K562 (cell line): ENCODE measurements at regions not wholly inside any gene's neighbourhood (a gene's known extent, or its start where the extent isn't known, plus 50 kb on each side); places are given as distances from the start of the nearest gene placed in this dataset.
"Not testable (repeated sequence)": the region's sequence is repeated elsewhere in the genome, so short reads cannot be mapped to it uniquely, and the experiment has no call there.

ENCODE experiments used
- ATAC-seq: fragments of 200-7000 bp; cut with Tn5 transposase; 3 replicates; pipeline ENCODE4 v1.9.1; 2020; ENCODE audit warnings: moderate library complexity
- BruUV-seq: library from RNA; stranded (reverse); fragments of 400-500 nt; replicated peaks from 2 replicates; lab custom pipeline; 2021; lab: Mats Ljungman, UMichigan
- CTCF ChIA-PET: fragments of 300-600 bp; formaldehyde crosslinking; extraction: SDS; loops from one replicate; lab custom pipeline; 2021; ENCODE audit warnings: low intra/inter-chr PET ratio; lab: Yijun Ruan, JAX
- POLR2A ChIA-PET: fragments of 300-600, 350-650 bp; sonication (Branson Sonifier 250); formaldehyde crosslinking; extraction: SDS; loops from one replicate; lab custom pipeline; 2021; ENCODE audit warnings: antibody characterized with exemption, inconsistent platforms; lab: Yijun Ruan, JAX
- DNase-seq, 4 experiments: peaks; one replicate each; pipeline versions ENCODE4 v3.0.0 to v3.0.0-alpha.2; 2011 to 2018; ENCODE audit warnings: low spot score in 3 of 4, mixed read lengths in 3 of 4; ENCODE audit errors: extremely low read depth in 1 of 4
- FAIRE-seq: peaks from 2 replicates; lab custom pipeline; 2011; peaks lifted over from hg19 to GRCh38; lab: Jason Lieb, UNC
- H2AFZ ChIP-seq: 2 replicates; pipeline ENCODE4 v1.6.0; 2011; ENCODE audit warnings: low read depth, low read length, control low read depth, inconsistent platforms
- H3K27ac ChIP-seq: fragments of 200-600 bp; 3 replicates; pipeline ENCODE4 v1.8.0; 2011; ENCODE audit warnings: low read depth, mild to moderate bottlenecking, control low read depth, inconsistent platforms, low read length, moderate library complexity, mixed read lengths; ENCODE audit errors: extremely low read depth
- H3K27me3 ChIP-seq, 2 experiments: fragments of 300-600 bp in 1 of 2; 2 replicates in 1 of 2; 3 replicates in 1 of 2; pipeline versions ENCODE4 v1.6.0 to v1.8.0; 2011; ENCODE audit warnings: inconsistent platforms in 2 of 2, low read length in 2 of 2, mild to moderate bottlenecking in 1 of 2, mixed read lengths in 1 of 2, moderate library complexity in 1 of 2; ENCODE audit not compliant: control insufficient read depth in 2 of 2, insufficient read depth in 2 of 2
- H3K36me3 ChIP-seq: fragments of 300-600 bp; 3 replicates; pipeline ENCODE4 v1.8.0; 2011; ENCODE audit warnings: mild to moderate bottlenecking, low read length, inconsistent platforms; ENCODE audit not compliant: control insufficient read depth, insufficient read depth
- H3K4me1 ChIP-seq, 2 experiments: fragments of 200-600 bp in 1 of 2; replicated peaks in 1 of 2; 2 replicates in 1 of 2; 3 replicates in 1 of 2; pipeline versions ENCODE4 v1.5.1 to v1.8.0; 2011; ENCODE audit warnings: inconsistent platforms in 2 of 2, low read length in 2 of 2, mild to moderate bottlenecking in 1 of 2, mixed read lengths in 1 of 2, moderate library complexity in 1 of 2; ENCODE audit not compliant: control insufficient read depth in 2 of 2, insufficient read depth in 2 of 2
- H3K4me2 ChIP-seq: 2 replicates; pipeline ENCODE4 v1.6.1; 2011; ENCODE audit warnings: low read length, control low read depth, inconsistent platforms, mixed read lengths; ENCODE audit not compliant: insufficient read depth
- H3K4me3 ChIP-seq: fragments of 200-600 bp; sonication (generic), shearing (Covaris generic); 2 replicates; pipeline ENCODE4 v1.5.1; 2016; ENCODE audit warnings: control low read depth, inconsistent platforms
- H3K79me2 ChIP-seq: fragments of 200-600 bp; 3 replicates; pipeline ENCODE4 v1.8.0; 2011; ENCODE audit warnings: low read length, inconsistent platforms; ENCODE audit not compliant: control insufficient read depth, insufficient read depth
- H3K9ac ChIP-seq, 2 experiments: 2 replicates each; pipeline versions ENCODE4 v1.6.0 to v1.6.1; 2011; ENCODE audit warnings: low read depth in 2 of 2, low read length in 2 of 2, control low read depth in 1 of 2, inconsistent platforms in 1 of 2, mild to moderate bottlenecking in 1 of 2, mixed read lengths in 1 of 2; ENCODE audit not compliant: insufficient read depth in 1 of 2
- H3K9me1 ChIP-seq: one replicate; pipeline ENCODE4 v1.6.0; 2011; ENCODE audit warnings: inconsistent platforms, mild to moderate bottlenecking, low read length, moderate library complexity; ENCODE audit not compliant: control insufficient read depth, insufficient read depth
- H3K9me3 ChIP-seq: replicated peaks from 2 replicates; pipeline ENCODE4 v1.5.1; 2011; ENCODE audit warnings: low read depth, low read length, inconsistent platforms; ENCODE audit not compliant: control insufficient read depth, insufficient read depth
- H4K20me1 ChIP-seq: replicated peaks from 2 replicates; pipeline ENCODE4 v1.6.1; 2011; ENCODE audit warnings: low read length, inconsistent platforms, mixed read lengths; ENCODE audit not compliant: control insufficient read depth, insufficient read depth
- ARHGAP35 ChIP-seq: fragments of 450-650 bp; IDR thresholded peaks from 2 replicates; pipeline ENCODE4 v1.6.1; 2018; ENCODE audit not compliant: partially characterized antibody
- PHF21A ChIP-seq: fragments of 450-650 bp; IDR thresholded peaks from 2 replicates; pipeline ENCODE4 v1.6.1; 2017; ENCODE audit warnings: low read depth, borderline replicate concordance
- ZNF707 ChIP-seq: fragments of 250-450 bp; sonication (Bioruptor Pico); conservative IDR thresholded peaks from 2 replicates; pipeline ENCODE4 v1.8.0; 2022; ENCODE audit warnings: inconsistent platforms, mild to moderate bottlenecking, moderate library complexity
- WGBS: fragments of 100-300 bp; shearing (Covaris generic); methylation state at CpG from one replicate; pipeline ENCODE4 v1.1.6; 2016; ENCODE audit warnings: low coverage, mixed read lengths; ENCODE audit not compliant: insufficient coverage; ENCODE audit errors: missing lambda C conversion rate; 5-methylcytosine and 5-hydroxymethylcytosine counted together
- in situ Hi-C: fragments of 300-500 bp; cut with MboI; formaldehyde crosslinking; loops from 4 replicates; pipeline ENCODE4 v1.15.0; 2018; ENCODE audit warnings: inconsistent platforms, mixed read lengths
- intact Hi-C: fragments of 100-400 bp; cut with micrococcal nuclease; formaldehyde crosslinking; loops from 2 replicates; pipeline ENCODE4 v1.14.2; 2022
- TF ChIP-seq, protein P1 (sequence below), 3 experiments: fragments of 200-800 bp in 1 of 3; fragments of 250-450 bp in 1 of 3; fragments of 450-650 bp in 1 of 3; sonication (Bioruptor Pico) in 1 of 3; sonication (Bioruptor generic) in 1 of 3; formaldehyde crosslinking in 1 of 3; IDR thresholded peaks; 2 replicates each; pipeline versions ENCODE4 v1.6.1 to v1.8.0; 2016 to 2022; ENCODE audit warnings: mild to moderate bottlenecking in 2 of 3, missing genetic modification characterization in 2 of 3, missing compliant biosample characterization in 1 of 3, moderate library complexity in 1 of 3
- TF ChIP-seq, protein P2 (sequence below), 2 experiments: fragments of 450-650 bp in 1 of 2; sonication (generic) in 1 of 2; formaldehyde crosslinking in 1 of 2; IDR thresholded peaks in 1 of 2; conservative IDR thresholded peaks in 1 of 2; 2 replicates each; pipeline versions ENCODE4 v1.6.1 to v1.8.1; 2016 to 2023; ENCODE audit warnings: mild to moderate bottlenecking in 2 of 2, moderate library complexity in 2 of 2, inconsistent platforms in 1 of 2, missing genetic modification reagents in 1 of 2

DNA sequence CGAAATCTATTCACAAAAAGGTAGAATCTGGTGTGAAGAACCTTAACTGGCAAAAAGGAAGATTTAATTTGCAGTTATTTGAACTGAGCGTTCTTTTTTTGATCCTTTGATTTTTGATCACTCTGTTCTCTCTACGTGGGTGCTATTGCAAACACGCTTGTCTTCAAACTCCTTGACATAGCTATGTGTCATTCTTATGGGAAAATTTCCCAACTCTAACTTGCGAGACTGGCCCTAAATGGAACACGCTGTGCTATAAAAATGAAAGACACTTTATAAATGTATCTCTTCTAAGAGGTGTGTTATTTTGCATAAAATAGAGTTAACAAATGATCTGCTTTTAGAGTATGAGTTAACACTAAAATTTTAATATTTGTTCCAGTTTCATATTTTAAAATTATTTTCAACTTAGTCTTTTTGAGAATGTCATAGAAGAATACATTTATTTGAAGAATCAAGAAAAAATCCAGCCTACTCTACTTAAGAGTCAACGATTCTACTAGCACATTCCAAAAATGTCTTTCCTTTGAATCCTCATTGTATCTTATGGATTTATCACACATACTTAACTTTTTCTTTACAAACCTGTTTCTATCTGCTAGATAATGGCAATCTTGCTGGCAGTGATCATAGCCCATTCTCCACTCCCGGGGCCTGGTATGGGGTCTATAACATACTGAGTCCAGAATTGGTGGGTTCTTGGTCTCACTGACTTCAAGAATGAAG lies 610.0 kb upstream of the TBL1XR1 start (continued):
- TF ChIP-seq, protein P1, sequence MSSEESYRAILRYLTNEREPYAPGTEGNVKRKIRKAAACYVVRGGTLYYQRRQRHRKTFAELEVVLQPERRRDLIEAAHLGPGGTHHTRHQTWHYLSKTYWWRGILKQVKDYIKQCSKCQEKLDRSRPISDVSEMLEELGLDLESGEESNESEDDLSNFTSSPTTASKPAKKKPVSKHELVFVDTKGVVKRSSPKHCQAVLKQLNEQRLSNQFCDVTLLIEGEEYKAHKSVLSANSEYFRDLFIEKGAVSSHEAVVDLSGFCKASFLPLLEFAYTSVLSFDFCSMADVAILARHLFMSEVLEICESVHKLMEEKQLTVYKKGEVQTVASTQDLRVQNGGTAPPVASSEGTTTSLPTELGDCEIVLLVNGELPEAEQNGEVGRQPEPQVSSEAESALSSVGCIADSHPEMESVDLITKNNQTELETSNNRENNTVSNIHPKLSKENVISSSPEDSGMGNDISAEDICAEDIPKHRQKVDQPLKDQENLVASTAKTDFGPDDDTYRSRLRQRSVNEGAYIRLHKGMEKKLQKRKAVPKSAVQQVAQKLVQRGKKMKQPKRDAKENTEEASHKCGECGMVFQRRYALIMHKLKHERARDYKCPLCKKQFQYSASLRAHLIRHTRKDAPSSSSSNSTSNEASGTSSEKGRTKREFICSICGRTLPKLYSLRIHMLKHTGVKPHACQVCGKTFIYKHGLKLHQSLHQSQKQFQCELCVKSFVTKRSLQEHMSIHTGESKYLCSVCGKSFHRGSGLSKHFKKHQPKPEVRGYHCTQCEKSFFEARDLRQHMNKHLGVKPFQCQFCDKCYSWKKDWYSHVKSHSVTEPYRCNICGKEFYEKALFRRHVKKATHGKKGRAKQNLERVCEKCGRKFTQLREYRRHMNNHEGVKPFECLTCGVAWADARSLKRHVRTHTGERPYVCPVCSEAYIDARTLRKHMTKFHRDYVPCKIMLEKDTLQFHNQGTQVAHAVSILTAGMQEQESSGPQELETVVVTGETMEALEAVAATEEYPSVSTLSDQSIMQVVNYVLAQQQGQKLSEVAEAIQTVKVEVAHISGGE (CRISPR knock-in tag; IDR thresholded peaks at IDR 0.05): no peak
- TF ChIP-seq, protein P2, sequence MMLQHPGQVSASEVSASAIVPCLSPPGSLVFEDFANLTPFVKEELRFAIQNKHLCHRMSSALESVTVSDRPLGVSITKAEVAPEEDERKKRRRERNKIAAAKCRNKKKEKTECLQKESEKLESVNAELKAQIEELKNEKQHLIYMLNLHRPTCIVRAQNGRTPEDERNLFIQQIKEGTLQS (IDR thresholded peaks at IDR 0.05): no peak
- TF ChIP-seq, protein P2 (CRISPR knock-in tag; conservative IDR thresholded peaks at IDR 0.05): no peak
- no peak for TF ChIP-seq PHF21A
- no peak for TF ChIP-seq ARHGAP35
- TF ChIP-seq ZNF707 (CRISPR knock-in tag): no peak

DNA sequence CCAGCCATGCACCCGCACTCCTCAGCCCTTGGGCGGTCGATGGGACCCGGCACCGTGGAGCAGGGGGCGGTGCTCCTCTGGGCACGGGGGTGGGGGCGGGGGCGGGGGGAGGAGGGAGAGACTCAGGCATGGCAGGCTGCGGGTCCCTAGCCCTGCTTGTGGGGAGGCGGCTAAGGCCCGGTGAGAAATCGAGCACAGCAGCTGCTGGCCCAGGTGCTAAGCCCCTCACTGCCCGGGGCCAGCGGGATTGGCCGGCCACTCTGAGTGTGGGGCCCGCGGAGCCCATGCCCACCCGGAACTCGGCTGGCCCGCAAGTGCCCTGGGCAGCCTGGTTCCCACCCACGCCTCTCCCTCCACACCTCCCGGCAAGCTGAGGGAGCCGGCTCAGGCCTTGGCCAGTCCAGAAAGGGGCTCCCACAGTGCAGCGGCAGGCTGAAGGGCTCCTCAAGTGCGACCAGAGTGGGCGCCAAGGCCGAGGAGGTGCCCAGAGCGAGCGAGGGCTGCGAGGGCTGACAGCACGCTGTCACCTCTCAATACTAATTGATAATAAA lies 611.7 kb upstream of the TBL1XR1 start:
- H3K4me2 ChIP-seq, H3K9ac ChIP-seq, H3K4me3 ChIP-seq, ATAC-seq, H3K36me3 ChIP-seq, H3K27ac ChIP-seq, H3K9me1 ChIP-seq, in situ Hi-C loops, intact Hi-C loops, H4K20me1 ChIP-seq, H3K9me3 ChIP-seq, BruUV-seq, H3K79me2 ChIP-seq, CTCF ChIA-PET, H3K27me3 ChIP-seq, FAIRE-seq, H3K4me1 ChIP-seq, DNase-seq, H2AFZ ChIP-seq: not testable (repeated sequence)
- POLR2A ChIA-PET: interaction anchor here (1.7 kb wide), 1 partner anchor 15 kb away, joined by 4 read pairs; no protein-coding TSS in a partner anchor
- WGBS: 36% methylated on average over 15 of the region's 32 CpGs
